T-helper 1 cell treated with Interleukin-12 subunit alpha and Interleukin-12 subunit beta and Interleukin-4 antibody, amounts not matched to agents 30 ng/mL and 1 ng/mL, for 36 hours (primary cell): ENCODE measurements at regions not wholly inside any gene's neighbourhood (a gene's known extent, or its start where the extent isn't known, plus 50 kb on each side); places are given as distances from the start of the nearest gene placed in this dataset.

Source experiments
- intact Hi-C: fragments of 100-400 bp; cut with micrococcal nuclease; formaldehyde crosslinking; loops from one replicate; pipeline ENCODE4 v1.15.1; 2024

DNA sequence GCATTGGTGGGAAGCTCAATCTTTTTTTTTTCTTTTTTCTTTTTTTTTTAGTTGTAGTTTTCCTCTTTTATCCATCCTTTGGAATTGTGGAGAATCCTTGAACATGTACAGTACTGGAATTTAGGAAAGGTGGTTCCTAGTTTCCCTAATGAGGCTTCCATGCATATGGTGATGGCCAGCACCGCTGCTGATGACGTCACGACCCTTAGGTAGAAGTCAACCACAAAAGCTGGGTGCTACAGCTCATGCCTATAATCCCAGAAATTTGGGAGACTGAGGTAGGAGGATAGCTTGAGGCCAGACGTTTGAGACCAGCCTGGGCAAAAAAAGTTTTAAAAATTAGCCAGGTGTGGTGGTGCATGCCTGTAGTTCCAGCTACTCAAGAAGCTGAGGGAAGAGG is 79.3 kb upstream of the SOX4 start:
- intact Hi-C loops = no loop called here

DNA sequence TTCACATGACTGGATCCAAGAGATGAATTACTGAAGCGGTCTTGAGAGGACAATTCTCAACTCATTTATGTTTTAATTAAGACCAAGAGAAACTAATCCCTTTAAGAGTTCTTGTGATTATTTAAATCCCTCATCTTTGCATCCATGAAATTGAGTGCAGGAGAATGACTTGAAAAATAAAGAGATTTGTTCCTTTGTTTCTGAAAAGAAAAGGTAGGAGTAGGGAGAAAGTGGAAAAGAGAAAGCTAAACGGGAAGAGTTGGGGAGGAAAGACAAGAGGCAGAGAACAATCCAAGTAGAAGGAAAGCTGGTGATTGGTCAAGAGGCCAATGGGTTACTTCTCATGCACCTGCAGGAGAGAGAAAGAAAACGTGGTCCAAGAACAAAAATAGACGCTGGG is 75.2 kb upstream of the SOX4 start:
- intact Hi-C loops = no loop called here

DNA sequence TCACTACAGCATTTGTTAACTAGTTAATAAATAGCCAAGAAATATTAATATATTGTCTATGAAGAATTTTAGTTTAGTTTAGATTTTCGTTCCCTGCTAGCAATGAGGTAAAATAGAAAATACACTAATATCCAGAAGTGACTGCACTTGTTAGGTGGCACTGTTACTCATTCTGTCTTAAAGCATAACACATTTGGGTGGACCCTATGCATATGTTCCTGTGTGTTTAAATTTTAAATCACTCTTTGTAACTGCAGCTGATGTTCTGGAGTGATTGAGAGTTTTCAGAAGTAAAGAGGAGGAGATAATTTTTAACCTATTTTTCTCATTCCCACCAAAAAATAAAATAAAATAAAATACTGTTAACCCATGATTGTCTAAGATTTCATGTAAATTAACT is 73.9 kb upstream of the SOX4 start:
- intact Hi-C loops = no loop called here

DNA sequence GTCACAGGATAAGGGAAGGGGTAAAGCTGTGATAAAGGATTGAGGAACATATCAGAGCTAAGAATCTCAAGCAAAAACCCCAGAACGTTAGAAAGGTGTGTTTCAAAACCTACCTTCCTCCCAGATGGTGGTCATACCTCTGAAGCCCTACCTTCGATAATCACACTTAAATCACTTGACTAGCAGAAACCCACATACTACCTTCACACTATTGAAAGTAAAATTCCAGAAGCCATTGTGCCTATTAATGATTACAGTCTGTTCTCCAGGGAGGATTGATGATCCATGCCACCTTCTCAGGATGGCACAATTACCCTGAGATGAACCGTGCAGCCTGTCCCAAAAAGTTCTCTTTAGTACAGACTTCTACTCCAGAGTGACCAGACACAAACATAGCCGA is 72.3 kb upstream of the SOX4 start:
- intact Hi-C loops = no loop called here

DNA sequence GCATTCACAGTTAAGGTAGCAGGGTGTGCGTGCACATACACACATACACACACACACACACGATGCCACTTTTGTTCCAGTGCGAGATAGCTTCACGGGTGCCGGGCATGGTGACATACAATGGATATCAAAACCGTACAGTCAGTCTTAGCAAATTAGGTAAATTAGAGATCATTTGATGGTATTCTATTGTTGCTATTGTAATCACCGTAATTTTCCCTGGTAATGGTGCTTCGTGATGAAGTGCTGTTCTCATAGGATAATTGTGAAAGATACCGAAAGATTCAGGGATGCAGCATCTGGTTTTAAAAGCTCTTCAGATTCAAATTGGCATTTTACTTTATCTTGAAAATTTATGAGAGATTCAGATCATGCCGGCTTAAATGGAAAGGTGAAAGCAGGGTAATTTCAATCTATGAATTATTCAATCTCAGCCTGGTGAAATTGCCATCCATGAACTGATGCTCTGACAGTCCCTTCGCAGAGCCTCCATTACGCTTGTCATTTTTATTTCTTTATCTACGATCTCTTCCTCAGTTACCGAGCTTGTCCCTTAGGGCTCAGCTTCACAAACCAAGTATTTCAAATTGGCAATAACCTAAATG is 71.3 kb upstream of the SOX4 start:
- intact Hi-C loops = no loop called here

DNA sequence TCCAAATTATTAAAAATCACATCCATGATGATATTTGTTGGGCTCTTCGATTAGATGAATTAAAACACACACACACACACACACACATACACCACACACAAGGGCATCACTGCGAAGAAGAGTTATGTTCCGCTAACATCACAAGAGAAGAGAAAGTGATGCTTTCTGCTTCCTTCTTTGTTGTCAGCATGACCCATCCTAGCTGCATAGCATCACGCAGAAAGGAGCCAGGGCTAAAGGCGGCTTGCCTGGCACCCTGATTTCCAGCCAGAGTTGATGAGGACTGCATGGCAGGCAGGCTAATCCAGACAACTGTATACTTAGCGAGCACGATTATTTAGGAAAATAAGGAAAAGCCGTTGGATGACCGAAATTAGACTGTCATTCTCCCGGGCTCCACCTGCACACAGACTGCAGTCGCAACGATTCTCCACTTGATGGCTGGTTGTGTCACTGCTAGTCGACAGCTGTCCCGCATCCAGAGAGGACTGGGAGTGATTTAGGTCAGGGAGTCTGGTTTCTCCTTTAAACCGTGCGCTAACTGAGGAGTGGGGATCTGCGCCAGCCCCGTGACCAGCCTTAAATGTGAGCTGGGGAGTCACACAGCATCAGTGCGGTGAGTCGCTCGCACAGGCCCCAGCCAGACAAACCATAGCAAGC is 70.6 kb upstream of the SOX4 start:
- intact Hi-C loops = no loop called here

DNA sequence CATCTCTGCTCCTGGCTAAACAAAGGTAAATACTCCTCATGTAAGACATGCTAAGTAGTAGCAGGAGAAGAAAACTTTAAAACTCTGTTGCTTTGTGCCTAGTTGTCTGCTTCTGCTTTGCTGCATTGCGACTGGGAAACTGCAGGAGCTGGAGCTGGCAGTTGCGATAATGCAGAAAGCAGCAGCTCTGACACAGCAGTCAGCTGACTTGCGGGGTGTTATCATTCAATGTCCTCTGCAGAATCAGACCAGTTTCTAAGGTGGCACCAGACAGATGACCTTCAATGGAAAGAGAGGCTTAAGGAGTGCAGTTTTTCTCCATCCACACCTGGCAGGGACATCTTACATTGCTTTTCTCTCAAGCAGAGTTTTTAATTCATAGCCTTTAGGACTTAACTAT is 69.9 kb upstream of the SOX4 start:
- intact Hi-C loops = no loop called here

DNA sequence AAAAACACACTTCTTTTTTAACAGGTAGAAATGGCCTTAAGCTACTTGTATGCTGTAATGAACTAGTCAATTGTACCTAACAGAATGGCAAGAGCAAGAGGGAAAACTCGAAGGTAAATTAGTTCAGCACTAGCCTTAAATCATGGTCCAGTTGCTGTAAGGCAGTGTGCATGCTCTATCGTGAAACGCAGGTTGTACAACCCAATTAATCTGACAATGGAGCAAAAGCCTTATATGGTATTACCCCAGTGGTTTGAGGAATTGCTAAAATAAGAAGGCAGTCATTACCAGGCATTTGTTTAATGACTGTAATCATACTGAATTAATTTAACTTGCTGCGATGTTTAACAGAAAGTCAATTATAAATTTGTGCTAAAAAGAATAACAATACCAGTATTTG is 69.3 kb upstream of the SOX4 start:
- intact Hi-C loops = no loop called here

DNA sequence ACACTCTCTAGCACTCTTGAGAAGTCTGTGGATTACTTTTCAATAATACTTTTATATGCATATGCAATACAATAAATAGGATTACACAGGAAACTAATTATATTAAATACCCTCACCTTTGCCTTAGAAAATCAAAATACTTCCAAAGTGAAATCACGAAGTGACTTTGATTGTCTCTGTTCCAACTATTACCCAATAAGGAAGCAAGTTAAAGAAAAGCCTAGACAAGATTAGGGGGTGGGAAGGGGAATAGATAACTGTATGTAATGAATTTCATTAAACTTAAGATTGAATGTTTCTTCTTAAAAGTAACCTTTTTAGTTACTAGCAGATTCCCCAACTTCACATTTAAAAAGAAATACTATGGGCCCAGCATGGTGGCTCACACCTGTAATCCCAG is 66.6 kb upstream of the SOX4 start:
- intact Hi-C loops = loop anchor here (5.0 kb wide), 1 partner anchor 60 kb away; no protein-coding TSS in a partner anchor

DNA sequence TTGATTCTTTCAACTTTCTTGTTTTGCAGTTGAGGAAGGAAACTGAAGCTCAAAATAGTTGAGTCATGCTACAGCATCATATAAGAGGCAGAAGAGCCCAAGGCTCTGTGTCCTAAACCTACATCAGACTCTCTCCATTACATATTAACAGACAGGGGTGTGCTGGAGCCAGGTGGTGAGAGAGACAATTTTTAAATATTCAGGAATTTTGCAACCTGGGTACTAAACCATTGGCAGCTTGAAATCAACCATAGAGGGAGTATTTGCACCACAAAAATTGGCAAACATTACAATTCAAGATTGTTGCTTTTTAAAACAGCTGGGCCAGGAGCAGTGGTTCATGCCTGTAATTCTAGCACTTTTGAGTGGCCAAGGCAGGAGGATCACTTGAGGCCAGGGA is 65.8 kb upstream of the SOX4 start:
- intact Hi-C loops = loop anchor here (5.0 kb wide), 1 partner anchor 60 kb away; no protein-coding TSS in a partner anchor

DNA sequence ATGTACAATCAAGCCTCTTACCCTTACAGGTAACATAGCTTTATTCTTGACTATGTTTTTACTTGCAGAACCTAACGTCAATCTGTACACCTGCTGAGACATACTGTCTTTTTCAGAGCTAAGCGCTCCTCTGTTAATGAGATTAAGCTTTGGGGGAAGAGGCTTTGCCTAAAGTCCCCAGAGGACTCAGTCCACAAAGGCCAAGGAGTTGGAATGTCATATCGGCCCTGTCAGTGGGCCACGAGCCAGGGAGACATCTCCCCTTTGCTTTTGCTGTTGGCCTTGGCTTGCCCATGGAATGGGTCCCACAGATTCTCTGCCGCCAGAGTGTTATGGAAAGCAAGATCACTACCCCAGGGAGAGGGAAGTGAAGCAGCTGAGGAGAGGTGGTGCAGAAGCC is 64.1 kb upstream of the SOX4 start:
- intact Hi-C loops = loop anchor here (5.0 kb wide), 1 partner anchor 58 kb away; no protein-coding TSS in a partner anchor

DNA sequence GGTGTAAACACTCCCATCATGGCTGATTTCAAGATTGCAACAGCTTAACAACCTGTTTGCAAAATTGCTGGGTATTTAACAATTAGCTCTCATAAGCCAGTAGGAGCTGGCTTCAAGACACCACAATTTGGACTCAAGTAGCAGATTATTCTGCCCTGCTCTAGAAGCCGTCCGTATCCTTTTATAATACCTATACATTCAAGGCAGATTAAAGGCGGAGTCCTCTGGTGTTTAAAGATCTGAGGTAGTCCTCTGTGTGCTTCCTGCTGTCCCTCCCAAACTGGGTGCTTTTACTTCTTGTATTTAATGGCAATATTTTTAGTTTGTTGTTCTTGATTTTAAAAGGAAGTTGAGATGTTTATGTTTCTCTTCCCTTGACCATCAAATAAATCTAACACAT is 62.2 kb upstream of the SOX4 start:
- intact Hi-C loops = no loop called here

DNA sequence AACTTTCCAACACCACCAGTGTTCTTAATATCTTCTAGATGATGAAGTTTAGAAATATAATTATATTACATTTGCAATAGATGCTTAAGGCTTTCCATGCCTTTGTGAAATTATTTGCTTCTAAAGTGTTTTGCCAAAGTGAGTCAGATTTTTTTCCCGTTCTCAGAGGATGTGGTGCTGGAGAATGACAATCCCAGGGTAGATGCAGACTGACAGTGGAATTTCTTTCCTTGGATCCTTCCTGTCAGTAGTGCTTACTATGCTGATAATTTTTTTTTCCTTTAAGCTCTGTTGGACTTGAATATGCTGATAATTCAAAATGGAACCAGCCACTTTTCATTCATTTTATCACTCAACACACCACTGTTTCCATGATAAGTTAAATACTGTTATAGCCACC is 59.9 kb upstream of the SOX4 start:
- intact Hi-C loops = no loop called here

DNA sequence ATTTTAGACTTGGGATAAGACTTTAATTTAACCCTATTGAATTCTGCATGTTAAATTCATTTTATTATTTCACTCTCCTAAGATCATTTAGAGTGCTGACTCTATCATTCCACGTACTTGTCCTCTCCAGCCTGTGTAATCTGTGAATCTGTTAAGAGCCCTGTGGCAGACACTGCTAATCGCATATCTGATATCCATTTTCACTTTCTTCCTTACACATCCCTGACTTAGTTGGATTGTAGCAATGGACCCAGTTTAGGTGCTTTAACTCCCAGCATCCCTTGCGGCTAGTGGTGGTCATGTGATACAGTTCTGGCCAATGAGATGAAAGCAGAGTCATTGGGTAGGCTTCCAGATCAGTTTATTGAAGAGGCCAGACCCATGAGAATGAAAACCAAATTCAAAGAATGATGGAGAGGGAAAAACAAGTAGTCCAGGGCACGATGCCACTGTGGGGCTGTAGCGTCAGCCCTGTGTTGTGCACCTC is 57.2 kb upstream of the SOX4 start:
- intact Hi-C loops = no loop called here

DNA sequence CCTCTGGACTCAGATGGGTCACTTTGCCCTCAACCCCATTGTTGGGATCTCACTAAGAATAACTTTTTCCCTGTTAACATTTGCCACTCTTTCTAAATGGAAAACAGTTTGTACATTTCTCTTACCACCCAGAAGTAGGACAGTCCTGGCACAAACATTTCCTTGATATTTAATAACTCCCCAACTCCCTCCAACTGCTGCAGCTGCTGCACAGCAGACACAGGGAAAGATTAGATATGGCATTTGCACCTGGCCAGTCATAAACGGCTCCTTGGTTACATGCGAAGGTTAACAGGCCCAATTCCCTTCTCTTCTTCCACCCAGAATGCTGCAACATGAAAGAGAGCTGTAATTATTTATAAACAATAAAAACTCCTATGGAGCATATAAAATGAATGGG is 55.9 kb upstream of the SOX4 start:
- intact Hi-C loops = no loop called here

DNA sequence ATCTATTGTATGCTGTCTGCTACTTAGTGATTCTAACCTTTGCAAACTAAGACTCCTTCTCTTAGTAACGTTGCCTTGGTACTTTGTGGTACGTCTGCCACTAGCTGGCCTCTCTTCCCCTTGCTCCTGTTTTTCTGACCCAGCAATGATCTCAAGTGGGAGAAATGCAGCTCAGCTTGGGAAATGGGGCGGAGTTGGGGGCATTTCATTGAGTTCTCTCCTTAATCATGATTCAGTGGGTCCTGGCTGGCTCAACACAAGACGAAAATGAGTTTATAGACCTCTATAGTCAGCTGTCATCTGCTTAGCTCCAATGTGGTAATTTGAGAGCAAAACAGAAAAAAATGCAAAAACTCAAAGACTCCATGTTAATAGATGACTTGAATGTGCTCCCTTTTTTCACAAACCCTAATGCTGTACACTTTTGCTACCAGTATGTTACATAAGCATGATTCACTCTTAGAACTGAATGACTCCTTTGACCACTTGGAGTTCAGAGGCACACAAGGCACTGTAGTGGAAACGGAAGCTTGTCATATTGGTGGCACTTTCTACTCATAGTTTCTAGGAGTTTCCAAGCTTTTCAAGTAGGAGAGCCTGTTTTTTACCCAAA is 55.3 kb upstream of the SOX4 start:
- intact Hi-C loops = no loop called here

DNA sequence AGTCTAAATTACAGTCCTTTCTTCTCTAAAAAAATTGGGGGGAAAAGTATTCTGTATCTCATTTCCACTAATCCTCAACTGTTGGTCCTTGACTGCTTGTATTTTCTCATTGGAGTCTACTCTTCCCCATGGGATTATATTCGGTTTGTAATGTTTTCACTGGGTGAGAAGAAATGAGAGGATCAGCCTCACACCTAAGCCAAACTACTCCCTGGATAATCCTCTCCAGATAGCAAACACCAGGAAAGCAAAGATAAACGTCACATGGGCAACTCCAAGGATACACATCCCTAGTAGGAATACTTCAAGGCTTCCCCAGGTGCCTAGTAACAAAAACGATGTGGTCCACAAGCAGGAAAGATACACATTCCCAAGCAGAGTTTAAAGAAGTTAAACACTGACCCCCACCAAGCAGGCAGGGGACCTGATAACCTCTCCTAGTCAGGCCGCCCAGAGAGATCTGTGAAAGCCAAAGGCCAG is 53.9 kb upstream of the SOX4 start:
- intact Hi-C loops = no loop called here
